ENCODE measurements at regions not wholly inside any gene's neighbourhood (a gene's known extent, or its start where the extent isn't known, plus 50 kb on each side); places are given as distances from the start of the nearest gene placed in this dataset.

DNA sequence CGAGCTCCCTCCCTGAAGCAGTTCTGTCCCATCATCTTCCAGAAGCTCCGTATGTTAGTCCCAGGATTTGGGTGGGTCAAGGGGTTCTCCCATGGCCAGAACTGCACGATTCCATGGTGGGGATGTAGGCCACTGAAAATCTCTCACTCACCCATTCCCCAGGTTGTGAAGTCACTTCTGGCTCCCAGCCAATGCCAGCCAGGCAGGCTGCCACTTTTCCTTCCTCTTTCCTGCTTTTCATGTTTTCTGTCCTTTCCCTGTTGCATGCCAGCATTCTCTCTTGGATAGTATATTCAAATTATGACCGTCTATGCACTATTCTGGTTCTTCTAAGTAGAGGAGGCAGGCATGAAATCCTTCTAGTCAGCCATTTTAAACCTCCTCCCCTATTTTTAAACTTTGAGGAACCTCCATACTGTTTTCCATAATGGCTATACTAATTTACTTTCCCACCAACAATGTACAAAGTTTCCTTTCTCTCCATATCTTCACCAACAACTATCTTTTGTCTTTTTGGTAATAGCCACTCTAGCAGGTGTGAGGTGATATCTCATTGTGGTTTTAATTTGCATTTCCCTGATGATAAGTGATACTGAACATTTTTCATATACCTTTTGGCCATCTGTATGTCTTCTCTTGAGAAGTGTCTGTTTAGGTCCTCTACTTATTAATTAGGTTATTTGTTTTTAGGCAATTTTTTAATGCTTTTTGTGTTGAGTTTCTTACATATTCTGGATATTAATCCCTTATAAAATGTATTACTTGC is 182.1 kb upstream of the TET2 start:
- TF ChIP-seq, protein P1, sequence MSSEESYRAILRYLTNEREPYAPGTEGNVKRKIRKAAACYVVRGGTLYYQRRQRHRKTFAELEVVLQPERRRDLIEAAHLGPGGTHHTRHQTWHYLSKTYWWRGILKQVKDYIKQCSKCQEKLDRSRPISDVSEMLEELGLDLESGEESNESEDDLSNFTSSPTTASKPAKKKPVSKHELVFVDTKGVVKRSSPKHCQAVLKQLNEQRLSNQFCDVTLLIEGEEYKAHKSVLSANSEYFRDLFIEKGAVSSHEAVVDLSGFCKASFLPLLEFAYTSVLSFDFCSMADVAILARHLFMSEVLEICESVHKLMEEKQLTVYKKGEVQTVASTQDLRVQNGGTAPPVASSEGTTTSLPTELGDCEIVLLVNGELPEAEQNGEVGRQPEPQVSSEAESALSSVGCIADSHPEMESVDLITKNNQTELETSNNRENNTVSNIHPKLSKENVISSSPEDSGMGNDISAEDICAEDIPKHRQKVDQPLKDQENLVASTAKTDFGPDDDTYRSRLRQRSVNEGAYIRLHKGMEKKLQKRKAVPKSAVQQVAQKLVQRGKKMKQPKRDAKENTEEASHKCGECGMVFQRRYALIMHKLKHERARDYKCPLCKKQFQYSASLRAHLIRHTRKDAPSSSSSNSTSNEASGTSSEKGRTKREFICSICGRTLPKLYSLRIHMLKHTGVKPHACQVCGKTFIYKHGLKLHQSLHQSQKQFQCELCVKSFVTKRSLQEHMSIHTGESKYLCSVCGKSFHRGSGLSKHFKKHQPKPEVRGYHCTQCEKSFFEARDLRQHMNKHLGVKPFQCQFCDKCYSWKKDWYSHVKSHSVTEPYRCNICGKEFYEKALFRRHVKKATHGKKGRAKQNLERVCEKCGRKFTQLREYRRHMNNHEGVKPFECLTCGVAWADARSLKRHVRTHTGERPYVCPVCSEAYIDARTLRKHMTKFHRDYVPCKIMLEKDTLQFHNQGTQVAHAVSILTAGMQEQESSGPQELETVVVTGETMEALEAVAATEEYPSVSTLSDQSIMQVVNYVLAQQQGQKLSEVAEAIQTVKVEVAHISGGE (tag by site-specific recombination; conservative IDR thresholded peaks at IDR 0.05; ENCODE audit: low read depth): no peak
- no peak for TF ChIP-seq ZNF626 (tag by site-specific recombination; IDR thresholded peaks at IDR 0.05)
- TF ChIP-seq, protein P2, sequence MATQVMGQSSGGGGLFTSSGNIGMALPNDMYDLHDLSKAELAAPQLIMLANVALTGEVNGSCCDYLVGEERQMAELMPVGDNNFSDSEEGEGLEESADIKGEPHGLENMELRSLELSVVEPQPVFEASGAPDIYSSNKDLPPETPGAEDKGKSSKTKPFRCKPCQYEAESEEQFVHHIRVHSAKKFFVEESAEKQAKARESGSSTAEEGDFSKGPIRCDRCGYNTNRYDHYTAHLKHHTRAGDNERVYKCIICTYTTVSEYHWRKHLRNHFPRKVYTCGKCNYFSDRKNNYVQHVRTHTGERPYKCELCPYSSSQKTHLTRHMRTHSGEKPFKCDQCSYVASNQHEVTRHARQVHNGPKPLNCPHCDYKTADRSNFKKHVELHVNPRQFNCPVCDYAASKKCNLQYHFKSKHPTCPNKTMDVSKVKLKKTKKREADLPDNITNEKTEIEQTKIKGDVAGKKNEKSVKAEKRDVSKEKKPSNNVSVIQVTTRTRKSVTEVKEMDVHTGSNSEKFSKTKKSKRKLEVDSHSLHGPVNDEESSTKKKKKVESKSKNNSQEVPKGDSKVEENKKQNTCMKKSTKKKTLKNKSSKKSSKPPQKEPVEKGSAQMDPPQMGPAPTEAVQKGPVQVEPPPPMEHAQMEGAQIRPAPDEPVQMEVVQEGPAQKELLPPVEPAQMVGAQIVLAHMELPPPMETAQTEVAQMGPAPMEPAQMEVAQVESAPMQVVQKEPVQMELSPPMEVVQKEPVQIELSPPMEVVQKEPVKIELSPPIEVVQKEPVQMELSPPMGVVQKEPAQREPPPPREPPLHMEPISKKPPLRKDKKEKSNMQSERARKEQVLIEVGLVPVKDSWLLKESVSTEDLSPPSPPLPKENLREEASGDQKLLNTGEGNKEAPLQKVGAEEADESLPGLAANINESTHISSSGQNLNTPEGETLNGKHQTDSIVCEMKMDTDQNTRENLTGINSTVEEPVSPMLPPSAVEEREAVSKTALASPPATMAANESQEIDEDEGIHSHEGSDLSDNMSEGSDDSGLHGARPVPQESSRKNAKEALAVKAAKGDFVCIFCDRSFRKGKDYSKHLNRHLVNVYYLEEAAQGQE (tag by site-specific recombination; IDR thresholded peaks at IDR 0.05): no peak
- TF ChIP-seq, protein P3, sequence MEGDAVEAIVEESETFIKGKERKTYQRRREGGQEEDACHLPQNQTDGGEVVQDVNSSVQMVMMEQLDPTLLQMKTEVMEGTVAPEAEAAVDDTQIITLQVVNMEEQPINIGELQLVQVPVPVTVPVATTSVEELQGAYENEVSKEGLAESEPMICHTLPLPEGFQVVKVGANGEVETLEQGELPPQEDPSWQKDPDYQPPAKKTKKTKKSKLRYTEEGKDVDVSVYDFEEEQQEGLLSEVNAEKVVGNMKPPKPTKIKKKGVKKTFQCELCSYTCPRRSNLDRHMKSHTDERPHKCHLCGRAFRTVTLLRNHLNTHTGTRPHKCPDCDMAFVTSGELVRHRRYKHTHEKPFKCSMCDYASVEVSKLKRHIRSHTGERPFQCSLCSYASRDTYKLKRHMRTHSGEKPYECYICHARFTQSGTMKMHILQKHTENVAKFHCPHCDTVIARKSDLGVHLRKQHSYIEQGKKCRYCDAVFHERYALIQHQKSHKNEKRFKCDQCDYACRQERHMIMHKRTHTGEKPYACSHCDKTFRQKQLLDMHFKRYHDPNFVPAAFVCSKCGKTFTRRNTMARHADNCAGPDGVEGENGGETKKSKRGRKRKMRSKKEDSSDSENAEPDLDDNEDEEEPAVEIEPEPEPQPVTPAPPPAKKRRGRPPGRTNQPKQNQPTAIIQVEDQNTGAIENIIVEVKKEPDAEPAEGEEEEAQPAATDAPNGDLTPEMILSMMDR (tag by site-specific recombination; IDR thresholded peaks at IDR 0.05): no peak
- no peak for TF ChIP-seq KLF10 (tag by site-specific recombination; IDR thresholded peaks at IDR 0.05)
- TF ChIP-seq, protein P4, sequence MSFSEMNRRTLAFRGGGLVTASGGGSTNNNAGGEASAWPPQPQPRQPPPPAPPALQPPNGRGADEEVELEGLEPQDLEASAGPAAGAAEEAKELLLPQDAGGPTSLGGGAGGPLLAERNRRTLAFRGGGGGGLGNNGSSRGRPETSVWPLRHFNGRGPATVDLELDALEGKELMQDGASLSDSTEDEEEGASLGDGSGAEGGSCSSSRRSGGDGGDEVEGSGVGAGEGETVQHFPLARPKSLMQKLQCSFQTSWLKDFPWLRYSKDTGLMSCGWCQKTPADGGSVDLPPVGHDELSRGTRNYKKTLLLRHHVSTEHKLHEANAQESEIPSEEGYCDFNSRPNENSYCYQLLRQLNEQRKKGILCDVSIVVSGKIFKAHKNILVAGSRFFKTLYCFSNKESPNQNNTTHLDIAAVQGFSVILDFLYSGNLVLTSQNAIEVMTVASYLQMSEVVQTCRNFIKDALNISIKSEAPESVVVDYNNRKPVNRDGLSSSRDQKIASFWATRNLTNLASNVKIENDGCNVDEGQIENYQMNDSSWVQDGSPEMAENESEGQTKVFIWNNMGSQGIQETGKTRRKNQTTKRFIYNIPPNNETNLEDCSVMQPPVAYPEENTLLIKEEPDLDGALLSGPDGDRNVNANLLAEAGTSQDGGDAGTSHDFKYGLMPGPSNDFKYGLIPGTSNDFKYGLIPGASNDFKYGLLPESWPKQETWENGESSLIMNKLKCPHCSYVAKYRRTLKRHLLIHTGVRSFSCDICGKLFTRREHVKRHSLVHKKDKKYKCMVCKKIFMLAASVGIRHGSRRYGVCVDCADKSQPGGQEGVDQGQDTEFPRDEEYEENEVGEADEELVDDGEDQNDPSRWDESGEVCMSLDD (tag by site-specific recombination; IDR thresholded peaks at IDR 0.05): no peak
- no peak for TF ChIP-seq ZNF76 (tag by site-specific recombination; IDR thresholded peaks at IDR 0.05; ENCODE audit: borderline replicate concordance, low read depth)
- no peak for TF ChIP-seq ZFP41 (tag by site-specific recombination; IDR thresholded peaks at IDR 0.05; ENCODE audit: borderline replicate concordance)
- no peak for TF ChIP-seq FEZF1 (tag by site-specific recombination; IDR thresholded peaks at IDR 0.05)
- TF ChIP-seq, protein P5, sequence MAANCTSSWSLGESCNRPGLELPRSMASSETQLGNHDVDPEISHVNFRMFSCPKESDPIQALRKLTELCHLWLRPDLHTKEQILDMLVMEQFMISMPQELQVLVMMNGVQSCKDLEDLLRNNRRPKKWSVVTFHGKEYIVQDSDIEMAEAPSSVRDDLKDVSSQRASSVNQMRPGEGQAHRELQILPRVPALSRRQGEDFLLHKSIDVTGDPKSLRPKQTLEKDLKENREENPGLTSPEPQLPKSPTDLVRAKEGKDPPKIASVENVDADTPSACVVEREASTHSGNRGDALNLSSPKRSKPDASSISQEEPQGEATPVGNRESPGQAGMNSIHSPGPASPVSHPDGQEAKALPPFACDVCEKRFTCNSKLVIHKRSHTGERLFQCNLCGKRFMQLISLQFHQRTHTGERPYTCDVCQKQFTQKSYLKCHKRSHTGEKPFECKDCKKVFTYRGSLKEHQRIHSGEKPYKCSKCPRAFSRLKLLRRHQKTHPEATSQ (tag by site-specific recombination; IDR thresholded peaks at IDR 0.05): no peak
- no peak for TF ChIP-seq GLI4 (tag by site-specific recombination; IDR thresholded peaks at IDR 0.05)

Measured in HEK293 (cell line).